Adrenal gland (tissue), 9 donors: ENCODE measurements at regions not wholly inside any gene's neighbourhood (a gene's known extent, or its start where the extent isn't known, plus 50 kb on each side); places are given as distances from the start of the nearest gene placed in this dataset.

Experiments
- DNase-seq, 7 donors: peaks; one replicate each; pipeline ENCODE4 v3.0.0-alpha.2; 2019 to 2020
- H3K27ac ChIP-seq, 5 donors: fragments of 200-600 bp; sonication (generic) in 4 of 5; 1 replicate in 3 of 5; 2 replicates in 2 of 5; pipeline versions ENCODE4 v1.5.1 to v1.8.0; 2016 to 2020; ENCODE audit warnings: mild to moderate bottlenecking in 1 of 5
- H3K27me3 ChIP-seq: fragments of 200-600 bp; 2 replicates; pipeline ENCODE4 v1.8.0; 2021
- H3K36me3 ChIP-seq, 2 donors: fragments of 200-600 bp; replicated peaks in 1 of 2; 1 replicate in 1 of 2; 2 replicates in 1 of 2; pipeline versions ENCODE4 v1.5.1 to v1.8.0; 2018 to 2022
- H3K4me1 ChIP-seq, 2 donors: fragments of 200-600 bp; replicated peaks in 1 of 2; 1 replicate in 1 of 2; 2 replicates in 1 of 2; pipeline versions ENCODE4 v1.5.1 to v1.8.0; 2018 to 2021
- H3K4me3 ChIP-seq, 4 donors: fragments of 200-600 bp; sonication (generic) in 3 of 4; one replicate each; pipeline ENCODE4 v1.5.1; 2016 to 2018
- H3K9me3 ChIP-seq, 3 donors: fragments of 200-600 bp; sonication (generic) in 1 of 3; replicated peaks in 1 of 3; 1 replicate in 2 of 3; 2 replicates in 1 of 3; pipeline versions ENCODE4 v1.5.1 to v1.8.0; 2016 to 2021
- POLR2A ChIP-seq, 2 donors: fragments of 450-650 bp; IDR thresholded peaks; one replicate each; pipeline ENCODE4 v1.6.1; 2017; ENCODE audit warnings: antibody characterized with exemption in 2 of 2, mild to moderate bottlenecking in 2 of 2, moderate library complexity in 1 of 2
- WGBS, 4 donors: extraction: QIAGEN DNeasy Blood & Tissue Kit in 2 of 4; methylation state at CpG; one replicate each; pipeline versions ENCODE4 v1.1.5 to v1.1.7; 2013 to 2017; 5-methylcytosine and 5-hydroxymethylcytosine counted together
- intact Hi-C, 2 donors: fragments of 100-400 bp; cut with DNase I; formaldehyde crosslinking; loops; one replicate each; pipeline versions ENCODE4 v1.14.1 to v1.15.0; 2022 to 2023
- TF ChIP-seq, protein P1 (sequence below), 6 experiments: fragments of 450-650 bp in 4 of 6; fragments of 200-600 bp in 2 of 6; sonication (generic) in 1 of 6; IDR thresholded peaks; 1 replicate in 5 of 6; 2 replicates in 1 of 6; pipeline versions ENCODE4 v1.5.1 to v1.8.0; 2016 to 2021; ENCODE audit warnings: antibody characterized with exemption in 6 of 6, mild to moderate bottlenecking in 2 of 6, moderate library complexity in 1 of 6
- donor health status: healthy with polysubstance abuse.
- donor health status: Bipolar disorder and iron deficiency.
- donor health status: DM: yes; HTN: yes; CAD: no.
- donor health status: DM: no; HTN: no; CAD: no.
- donor health status: DM: no; HTN: no; CAD: no.

DNA sequence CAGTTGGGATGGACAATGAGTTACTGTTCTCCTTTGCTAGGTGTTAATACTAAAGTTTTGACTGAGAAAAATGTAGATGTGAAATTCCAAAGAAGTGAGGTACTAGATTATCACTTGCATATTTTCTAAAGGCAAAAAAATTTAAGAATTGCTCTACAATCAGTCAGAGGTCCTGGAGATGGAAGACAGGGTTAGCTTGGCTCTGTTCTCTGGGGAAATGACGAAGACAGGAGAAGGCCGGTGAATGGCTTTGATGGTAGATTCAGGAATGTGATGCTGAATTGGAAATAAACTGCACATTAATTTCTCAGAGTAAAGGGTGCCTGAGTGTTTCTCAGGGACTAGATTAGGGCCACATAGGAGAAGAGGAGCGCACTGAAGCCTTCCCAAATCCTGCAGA lies 214.0 kb upstream of the LEF1 start:
- intact Hi-C loops: no loop called here
- H3K27ac ChIP-seq: no peak overlapping the region
- no peaks in the 10 kb centered on the region for H3K27me3 ChIP-seq
- TF ChIP-seq POLR2A (IDR thresholded peaks at IDR 0.05): no peak
- TF ChIP-seq, protein P1, sequence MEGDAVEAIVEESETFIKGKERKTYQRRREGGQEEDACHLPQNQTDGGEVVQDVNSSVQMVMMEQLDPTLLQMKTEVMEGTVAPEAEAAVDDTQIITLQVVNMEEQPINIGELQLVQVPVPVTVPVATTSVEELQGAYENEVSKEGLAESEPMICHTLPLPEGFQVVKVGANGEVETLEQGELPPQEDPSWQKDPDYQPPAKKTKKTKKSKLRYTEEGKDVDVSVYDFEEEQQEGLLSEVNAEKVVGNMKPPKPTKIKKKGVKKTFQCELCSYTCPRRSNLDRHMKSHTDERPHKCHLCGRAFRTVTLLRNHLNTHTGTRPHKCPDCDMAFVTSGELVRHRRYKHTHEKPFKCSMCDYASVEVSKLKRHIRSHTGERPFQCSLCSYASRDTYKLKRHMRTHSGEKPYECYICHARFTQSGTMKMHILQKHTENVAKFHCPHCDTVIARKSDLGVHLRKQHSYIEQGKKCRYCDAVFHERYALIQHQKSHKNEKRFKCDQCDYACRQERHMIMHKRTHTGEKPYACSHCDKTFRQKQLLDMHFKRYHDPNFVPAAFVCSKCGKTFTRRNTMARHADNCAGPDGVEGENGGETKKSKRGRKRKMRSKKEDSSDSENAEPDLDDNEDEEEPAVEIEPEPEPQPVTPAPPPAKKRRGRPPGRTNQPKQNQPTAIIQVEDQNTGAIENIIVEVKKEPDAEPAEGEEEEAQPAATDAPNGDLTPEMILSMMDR (IDR thresholded peaks at IDR 0.05): no peak
- no peaks in the 10 kb centered on the region for H3K36me3 ChIP-seq
- DNase-seq: no peak
- H3K4me1 ChIP-seq: no peaks in the 10 kb centered on the region
- no peak overlapping the region for H3K4me3 ChIP-seq
- no peaks in the 10 kb centered on the region for H3K9me3 ChIP-seq
- WGBS, 4 donors: 82 to 91% (median 89%) methylated on average over 3 of the region's 3 CpGs

DNA sequence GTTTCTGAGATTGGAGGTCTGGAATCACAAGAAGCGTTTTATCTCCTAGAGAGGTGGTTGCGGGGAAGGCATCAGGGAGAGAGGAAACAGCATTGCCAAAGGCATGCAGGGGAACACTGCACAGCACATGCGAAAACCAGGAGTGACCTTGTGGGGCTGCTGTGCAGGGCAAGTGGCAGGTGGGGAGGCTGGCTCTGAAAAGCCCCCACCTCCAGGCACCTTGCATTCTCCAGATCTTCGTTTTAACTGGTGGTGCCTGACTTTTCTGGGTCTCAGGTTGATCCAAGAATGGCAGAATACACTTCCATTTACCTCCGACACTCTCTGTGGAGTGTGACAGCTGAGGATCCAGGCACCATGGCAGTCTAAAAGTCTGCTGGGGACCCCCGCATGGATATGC lies 209.4 kb upstream of the LEF1 start:
- H3K36me3 ChIP-seq: no peaks in the 10 kb centered on the region
- DNase-seq: no peak
- no peaks in the 10 kb centered on the region for H3K27me3 ChIP-seq
- 57 to 86% (median 83%) methylated on average over 4 to 6 of the region's 6 CpGs for WGBS, 4 donors
- H3K9me3 ChIP-seq: no peaks in the 10 kb centered on the region
- intact Hi-C loops: no loop called here
- H3K4me3 ChIP-seq: no peak overlapping the region
- H3K4me1 ChIP-seq: no peaks in the 10 kb centered on the region
- TF ChIP-seq, protein P1 (IDR thresholded peaks at IDR 0.05): no peak
- TF ChIP-seq POLR2A (IDR thresholded peaks at IDR 0.05): no peak
- no peak overlapping the region for H3K27ac ChIP-seq

DNA sequence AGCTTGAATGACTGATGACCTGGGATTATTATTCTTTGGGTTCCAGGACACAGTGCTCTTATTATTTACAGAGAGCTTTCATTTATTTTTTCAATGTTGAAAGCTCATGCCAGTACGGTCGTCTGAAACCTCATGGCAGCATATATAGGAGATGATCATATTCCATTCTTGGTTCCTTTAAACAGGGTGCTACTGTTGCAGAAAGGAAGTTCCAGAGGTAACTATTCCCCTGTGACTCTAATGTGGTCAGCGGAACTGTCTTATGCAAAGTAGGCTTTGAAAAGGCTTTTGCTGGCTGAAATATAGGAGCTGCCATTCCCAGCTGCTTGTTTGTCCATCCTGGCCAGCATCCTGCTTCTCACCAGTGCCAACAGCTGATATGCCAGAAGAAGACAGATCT lies 208.3 kb upstream of the LEF1 start:
- H3K36me3 ChIP-seq: no peaks in the 10 kb centered on the region
- TF ChIP-seq, protein P1 (IDR thresholded peaks at IDR 0.05): no peak
- TF ChIP-seq POLR2A (IDR thresholded peaks at IDR 0.05): no peak
- no peak for DNase-seq
- no peaks in the 10 kb centered on the region for H3K27me3 ChIP-seq
- no peak overlapping the region for H3K27ac ChIP-seq
- H3K4me1 ChIP-seq: no peaks in the 10 kb centered on the region
- 73 to 88% (median 86%) methylated on average over 3 of the region's 3 CpGs for WGBS, 4 donors
- no peaks in the 10 kb centered on the region for H3K9me3 ChIP-seq
- H3K4me3 ChIP-seq: no peak overlapping the region
- intact Hi-C loops: no loop called here

DNA sequence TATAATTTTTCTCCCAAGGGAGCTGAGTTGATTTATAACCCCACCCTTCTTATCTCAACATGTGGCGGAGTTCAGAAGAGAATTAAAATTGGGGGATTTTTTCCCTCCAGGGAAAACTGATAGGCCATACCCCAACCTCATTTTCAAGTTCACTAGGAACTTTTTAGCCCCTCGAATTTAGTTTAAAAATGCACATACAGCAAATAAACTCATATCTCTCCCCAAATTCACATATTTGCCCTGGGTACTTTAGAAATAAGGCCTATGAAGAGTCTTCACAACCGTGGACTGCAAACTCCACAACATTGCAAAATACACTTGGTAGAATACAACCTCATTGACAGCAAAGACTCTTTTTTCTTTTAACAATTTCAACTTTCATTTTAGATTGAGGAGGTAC lies 206.7 kb upstream of the LEF1 start:
- H3K27ac ChIP-seq: no peak overlapping the region
- TF ChIP-seq POLR2A (IDR thresholded peaks at IDR 0.05): no peak
- TF ChIP-seq, protein P1 (IDR thresholded peaks at IDR 0.05): no peak
- intact Hi-C loops: no loop called here
- no peaks in the 10 kb centered on the region for H3K27me3 ChIP-seq
- H3K4me3 ChIP-seq: no peak overlapping the region
- DNase-seq: no peak
- H3K9me3 ChIP-seq: no peaks in the 10 kb centered on the region
- WGBS, 4 donors: 83 to 89% (median 87%) methylated on average over 3 of the region's 3 CpGs
- no peaks in the 10 kb centered on the region for H3K36me3 ChIP-seq
- no peaks in the 10 kb centered on the region for H3K4me1 ChIP-seq
